ENCODE measurements at regions not wholly inside any gene's neighbourhood (a gene's known extent, or its start where the extent isn't known, plus 50 kb on each side); places are given as distances from the start of the nearest gene placed in this dataset.

GRCh38 chr6:74976026-74976425, 229.8 kb downstream of the COL12A1 start:
- ATAC-seq (replicated peaks in 1 of 2) (no peak), DNase-seq (no peak)
- Mint-ChIP-seq H3K27ac (no peak overlapping the region), H3K4me3 (no peak overlapping the region), H3K4me1 (ENCODE audit: low read depth) (no peaks in the 10 kb centered on the region), H3K9me3 (peaks cover 3 to 4% of the 10 kb centered on the region in 2 donors), H3K27me3 (ENCODE audit: low read depth) (no peaks in the 10 kb centered on the region), H3K36me3 (ENCODE audit: insufficient read depth in 2 of 2) (no peaks in the 10 kb centered on the region)

- Mint-ChIP-seq H3K27ac (no peak overlapping the region), H3K36me3 (ENCODE audit: insufficient read depth in 2 of 2) (no peaks in the 10 kb centered on the region), H3K4me3 (no peak overlapping the region), H3K4me1 (ENCODE audit: low read depth) (no peaks in the 10 kb centered on the region), H3K27me3 (ENCODE audit: low read depth) (no peaks in the 10 kb centered on the region), H3K9me3 (peaks cover 0 to 4% of the 10 kb centered on the region in 2 donors)
- ATAC-seq (replicated peaks in 1 of 2) = no peak
- no peak for DNase-seq
Observed at GRCh38 chr6:74973591-74973990, 232.3 kb downstream of the COL12A1 start.

- no peak overlapping the region for H3K4me3 Mint-ChIP-seq
Observed at GRCh38 chr6:74971633-74972032, 234.2 kb downstream of the COL12A1 start.

GRCh38 chr6:74969591-74970267, 236.1 kb downstream of the COL12A1 start:
- H3K27me3 Mint-ChIP-seq (ENCODE audit: low read depth) = no peaks in the 10 kb centered on the region
- no peaks in the 10 kb centered on the region for H3K4me1 Mint-ChIP-seq (ENCODE audit: low read depth)
- H3K4me3 Mint-ChIP-seq = no peak overlapping the region
- H3K9me3 Mint-ChIP-seq = no peaks in the 10 kb centered on the region
- DNase-seq (no peak), ATAC-seq (replicated peaks in 1 of 2) (no peak)
- no peak overlapping the region for H3K27ac Mint-ChIP-seq
- H3K36me3 Mint-ChIP-seq (ENCODE audit: insufficient read depth in 2 of 2) = no peaks in the 10 kb centered on the region

More at GRCh38 chr6:74971633-74972032, 234.2 kb downstream of the COL12A1 start:
- H3K4me1 Mint-ChIP-seq (ENCODE audit: low read depth) = no peaks in the 10 kb centered on the region
- DNase-seq (no peak), ATAC-seq (replicated peaks in 1 of 2) (no peak)
- H3K27ac Mint-ChIP-seq = no peak overlapping the region
- peaks cover 0 to 2% of the 10 kb centered on the region in 2 donors for H3K9me3 Mint-ChIP-seq
- H3K27me3 Mint-ChIP-seq (ENCODE audit: low read depth) = no peaks in the 10 kb centered on the region
- H3K36me3 Mint-ChIP-seq (ENCODE audit: insufficient read depth in 2 of 2) = no peaks in the 10 kb centered on the region

GRCh38 chr6:74967821-74968220, 238.0 kb downstream of the COL12A1 start:
- no peaks in the 10 kb centered on the region for H3K36me3 Mint-ChIP-seq (ENCODE audit: insufficient read depth in 2 of 2)
- no peak overlapping the region for H3K4me3 Mint-ChIP-seq
- H3K4me1 Mint-ChIP-seq (ENCODE audit: low read depth) = no peaks in the 10 kb centered on the region
- no peaks in the 10 kb centered on the region for H3K9me3 Mint-ChIP-seq
- H3K27ac Mint-ChIP-seq = no peak overlapping the region
- H3K27me3 Mint-ChIP-seq (ENCODE audit: low read depth) = no peaks in the 10 kb centered on the region
- ATAC-seq (replicated peaks in 1 of 2) (no peak), DNase-seq (no peak)

GRCh38 chr6:74966712-74967111, 239.1 kb downstream of the COL12A1 start:
- H3K27me3 Mint-ChIP-seq (ENCODE audit: low read depth) = no peaks in the 10 kb centered on the region
- no peak overlapping the region for H3K4me3 Mint-ChIP-seq
- H3K27ac Mint-ChIP-seq = no peak overlapping the region
- DNase-seq (no peak), ATAC-seq (replicated peaks in 1 of 2) (no peak)
- H3K9me3 Mint-ChIP-seq = peaks cover 0 to 4% of the 10 kb centered on the region in 2 donors
- H3K4me1 Mint-ChIP-seq (ENCODE audit: low read depth) = no peaks in the 10 kb centered on the region
- no peaks in the 10 kb centered on the region for H3K36me3 Mint-ChIP-seq (ENCODE audit: insufficient read depth in 2 of 2)

- H3K9me3 Mint-ChIP-seq = peaks cover 0 to 4% of the 10 kb centered on the region in 2 donors
- no peak overlapping the region for H3K27ac Mint-ChIP-seq
- H3K4me3 Mint-ChIP-seq = no peak overlapping the region
- no peaks in the 10 kb centered on the region for H3K4me1 Mint-ChIP-seq (ENCODE audit: low read depth)
- no peak for ATAC-seq (replicated peaks in 1 of 2)
- no peak for DNase-seq
- no peaks in the 10 kb centered on the region for H3K36me3 Mint-ChIP-seq (ENCODE audit: insufficient read depth in 2 of 2)
- H3K27me3 Mint-ChIP-seq (ENCODE audit: low read depth) = no peaks in the 10 kb centered on the region
Observed at GRCh38 chr6:74964871-74965441, 240.9 kb downstream of the COL12A1 start.

- no peak for DNase-seq
- Mint-ChIP-seq H3K36me3 (ENCODE audit: insufficient read depth in 2 of 2) (no peaks in the 10 kb centered on the region), H3K9me3 (peaks cover 2 to 7% of the 10 kb centered on the region in 2 donors), H3K27me3 (ENCODE audit: low read depth) (no peaks in the 10 kb centered on the region), H3K27ac (no peak overlapping the region), H3K4me1 (ENCODE audit: low read depth) (no peaks in the 10 kb centered on the region), H3K4me3 (no peak overlapping the region)
- ATAC-seq (replicated peaks in 1 of 2) = no peak
Observed at GRCh38 chr6:74956559-74957428, 249.1 kb downstream of the COL12A1 start.

- DNase-seq (no peak), ATAC-seq (replicated peaks in 1 of 2) (no peak)
- H3K4me1 Mint-ChIP-seq (ENCODE audit: low read depth) = no peaks in the 10 kb centered on the region
- H3K4me3 Mint-ChIP-seq = no peak overlapping the region
- H3K27me3 Mint-ChIP-seq (ENCODE audit: low read depth) = no peaks in the 10 kb centered on the region
- no peaks in the 10 kb centered on the region for H3K36me3 Mint-ChIP-seq (ENCODE audit: insufficient read depth in 2 of 2)
- H3K9me3 Mint-ChIP-seq = peaks cover 2 to 10% of the 10 kb centered on the region in 2 donors
- no peak overlapping the region for H3K27ac Mint-ChIP-seq
Observed at GRCh38 chr6:74953708-74954107, 252.1 kb downstream of the COL12A1 start.

GRCh38 chr6:74946961-74947360, 258.9 kb downstream of the COL12A1 start:
- ATAC-seq (replicated peaks in 1 of 2) (no peak), DNase-seq (no peak)
- Mint-ChIP-seq H3K4me1 (ENCODE audit: low read depth) (no peaks in the 10 kb centered on the region), H3K27me3 (ENCODE audit: low read depth) (no peaks in the 10 kb centered on the region), H3K36me3 (ENCODE audit: insufficient read depth in 2 of 2) (no peaks in the 10 kb centered on the region), H3K27ac (no peak overlapping the region), H3K9me3 (peaks cover 0 to 2% of the 10 kb centered on the region in 2 donors), H3K4me3 (no peak overlapping the region)

GRCh38 chr6:74942130-74942529, 263.7 kb downstream of the COL12A1 start:
- H3K4me1 Mint-ChIP-seq (ENCODE audit: low read depth) = no peaks in the 10 kb centered on the region
- H3K9me3 Mint-ChIP-seq = no peaks in the 10 kb centered on the region
- H3K36me3 Mint-ChIP-seq (ENCODE audit: insufficient read depth in 2 of 2) = no peaks in the 10 kb centered on the region
- H3K4me3 Mint-ChIP-seq = no peak overlapping the region
- H3K27ac Mint-ChIP-seq = no peak overlapping the region
- no peak for DNase-seq
- H3K27me3 Mint-ChIP-seq (ENCODE audit: low read depth) = no peaks in the 10 kb centered on the region
- ATAC-seq (replicated peaks in 1 of 2) = no peak

- no peaks in the 10 kb centered on the region for H3K27me3 Mint-ChIP-seq (ENCODE audit: low read depth)
- no peak for ATAC-seq (replicated peaks in 1 of 2)
- no peaks in the 10 kb centered on the region for H3K4me1 Mint-ChIP-seq (ENCODE audit: low read depth)
- H3K27ac Mint-ChIP-seq = no peak overlapping the region
- H3K4me3 Mint-ChIP-seq = no peak overlapping the region
- DNase-seq = no peak
- H3K9me3 Mint-ChIP-seq = no peaks in the 10 kb centered on the region
- H3K36me3 Mint-ChIP-seq (ENCODE audit: insufficient read depth in 2 of 2) = no peaks in the 10 kb centered on the region
Observed at GRCh38 chr6:74941424-74941823, 264.4 kb downstream of the COL12A1 start.
